MCF 10A (cell line): ENCODE measurements at regions not wholly inside any gene's neighbourhood (a gene's known extent, or its start where the extent isn't known, plus 50 kb on each side); places are given as distances from the start of the nearest gene placed in this dataset.

ENCODE experiments used
- BruUV-seq: library from RNA; stranded (reverse); fragments of 400-500 nt; replicated peaks from 2 replicates; lab custom pipeline; 2021; lab: Mats Ljungman, UMichigan
- CTCF ChIA-PET: fragments of 300-600 bp; sonication (Branson Sonifier 250); formaldehyde crosslinking; extraction: SDS; loops from one replicate; lab custom pipeline; 2021; ENCODE audit warnings: antibody characterized with exemption, inconsistent platforms; lab: Yijun Ruan, JAX
- POLR2A ChIA-PET: fragments of 300-600, 350-650 bp; sonication (Branson Sonifier 250); formaldehyde crosslinking; extraction: SDS; loops from one replicate; lab custom pipeline; 2020; ENCODE audit warnings: antibody characterized with exemption, inconsistent platforms; lab: Yijun Ruan, JAX
- DNase-seq: peaks from one replicate; pipeline ENCODE4 v3.0.0-alpha.2; 2018; ENCODE audit not compliant: unreplicated experiment
- H3K27ac Mint-ChIP-seq: one replicate; pipeline ENCODE4 v1.8.0; 2022; ENCODE audit warnings: mild to moderate bottlenecking, low read depth, mixed read lengths; ENCODE audit not compliant: unreplicated experiment
- H3K27me3 Mint-ChIP-seq: one replicate; pipeline ENCODE4 v1.8.0; 2022; ENCODE audit warnings: mixed read lengths; ENCODE audit not compliant: insufficient read depth, unreplicated experiment
- H3K36me3 Mint-ChIP-seq: one replicate; pipeline ENCODE4 v1.8.0; 2022; ENCODE audit warnings: mild to moderate bottlenecking, moderate library complexity, mixed read lengths; ENCODE audit not compliant: insufficient read depth, unreplicated experiment
- H3K4me1 Mint-ChIP-seq: one replicate; pipeline ENCODE4 v1.8.0; 2022; ENCODE audit warnings: mixed read lengths; ENCODE audit not compliant: insufficient read depth, unreplicated experiment
- H3K4me3 Mint-ChIP-seq: one replicate; pipeline ENCODE4 v1.8.0; 2022; ENCODE audit warnings: mild to moderate bottlenecking, moderate library complexity, mixed read lengths; ENCODE audit not compliant: unreplicated experiment
- H3K9me3 Mint-ChIP-seq: one replicate; pipeline ENCODE4 v1.8.0; 2022; ENCODE audit warnings: mixed read lengths; ENCODE audit not compliant: unreplicated experiment
- intact Hi-C: fragments of 100-400 bp; cut with micrococcal nuclease; formaldehyde crosslinking; loops from 2 replicates; pipeline ENCODE4 v1.14.1; 2022
- TF ChIP-seq, protein P1 (sequence below): fragments of 200-600 bp; IDR thresholded peaks from one replicate; pipeline ENCODE4 v1.8.0; 2022; ENCODE audit warnings: antibody characterized with exemption, mild to moderate bottlenecking; ENCODE audit not compliant: unreplicated experiment

DNA sequence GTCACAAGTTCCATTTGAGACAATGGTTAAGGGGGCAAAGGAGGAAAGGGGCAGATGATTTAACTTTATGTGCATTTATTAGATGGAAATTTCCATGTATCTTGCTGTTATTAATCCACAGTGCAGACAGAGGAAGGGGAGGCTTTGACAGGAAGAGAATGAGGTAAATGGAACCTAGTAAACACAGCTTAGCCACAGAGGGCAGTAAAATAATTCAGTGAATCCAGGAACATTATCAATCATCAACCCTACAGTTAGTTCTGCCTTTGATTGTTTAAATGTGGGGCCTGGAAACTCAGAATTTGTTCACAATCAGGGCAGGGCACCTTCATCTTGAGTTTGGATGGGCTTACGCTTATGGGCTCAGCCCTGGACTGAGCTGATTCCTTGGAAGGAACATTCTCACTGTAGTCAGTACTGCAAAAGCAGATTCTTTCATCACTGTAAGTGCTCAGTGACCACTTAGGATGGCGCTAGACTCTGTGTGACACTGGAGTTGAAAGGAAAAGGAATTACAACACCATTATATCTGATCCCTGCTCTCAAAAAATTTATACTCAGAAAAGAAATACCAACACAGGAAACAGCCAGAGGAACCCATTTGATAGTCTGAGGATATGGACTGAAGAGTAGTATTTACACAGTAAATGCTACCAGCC lies 169.5 kb downstream of the PIK3R1 start:
- CTCF ChIA-PET: interaction anchor here (0.6 kb wide), 1 partner anchor 1050 kb away, joined by 4 read pairs; no protein-coding TSS in a partner anchor
- no TSS peak for BruUV-seq
- POLR2A ChIA-PET: interaction anchor here (1.2 to 1.5 kb wide), 2 partner anchors 24 to 41 kb away, joined by 3 read pairs; no protein-coding TSS in a partner anchor
- peaks cover 6% of the 10 kb centered on the region for H3K4me1 Mint-ChIP-seq
- H3K4me3 Mint-ChIP-seq: no peak overlapping the region
- no peak for DNase-seq
- H3K9me3 Mint-ChIP-seq: no peaks in the 10 kb centered on the region
- intact Hi-C loops: no loop called here
- TF ChIP-seq, protein P1, sequence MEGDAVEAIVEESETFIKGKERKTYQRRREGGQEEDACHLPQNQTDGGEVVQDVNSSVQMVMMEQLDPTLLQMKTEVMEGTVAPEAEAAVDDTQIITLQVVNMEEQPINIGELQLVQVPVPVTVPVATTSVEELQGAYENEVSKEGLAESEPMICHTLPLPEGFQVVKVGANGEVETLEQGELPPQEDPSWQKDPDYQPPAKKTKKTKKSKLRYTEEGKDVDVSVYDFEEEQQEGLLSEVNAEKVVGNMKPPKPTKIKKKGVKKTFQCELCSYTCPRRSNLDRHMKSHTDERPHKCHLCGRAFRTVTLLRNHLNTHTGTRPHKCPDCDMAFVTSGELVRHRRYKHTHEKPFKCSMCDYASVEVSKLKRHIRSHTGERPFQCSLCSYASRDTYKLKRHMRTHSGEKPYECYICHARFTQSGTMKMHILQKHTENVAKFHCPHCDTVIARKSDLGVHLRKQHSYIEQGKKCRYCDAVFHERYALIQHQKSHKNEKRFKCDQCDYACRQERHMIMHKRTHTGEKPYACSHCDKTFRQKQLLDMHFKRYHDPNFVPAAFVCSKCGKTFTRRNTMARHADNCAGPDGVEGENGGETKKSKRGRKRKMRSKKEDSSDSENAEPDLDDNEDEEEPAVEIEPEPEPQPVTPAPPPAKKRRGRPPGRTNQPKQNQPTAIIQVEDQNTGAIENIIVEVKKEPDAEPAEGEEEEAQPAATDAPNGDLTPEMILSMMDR: no peak
- no peaks in the 10 kb centered on the region for H3K27me3 Mint-ChIP-seq
- H3K36me3 Mint-ChIP-seq: no peaks in the 10 kb centered on the region
- no peak overlapping the region for H3K27ac Mint-ChIP-seq

DNA sequence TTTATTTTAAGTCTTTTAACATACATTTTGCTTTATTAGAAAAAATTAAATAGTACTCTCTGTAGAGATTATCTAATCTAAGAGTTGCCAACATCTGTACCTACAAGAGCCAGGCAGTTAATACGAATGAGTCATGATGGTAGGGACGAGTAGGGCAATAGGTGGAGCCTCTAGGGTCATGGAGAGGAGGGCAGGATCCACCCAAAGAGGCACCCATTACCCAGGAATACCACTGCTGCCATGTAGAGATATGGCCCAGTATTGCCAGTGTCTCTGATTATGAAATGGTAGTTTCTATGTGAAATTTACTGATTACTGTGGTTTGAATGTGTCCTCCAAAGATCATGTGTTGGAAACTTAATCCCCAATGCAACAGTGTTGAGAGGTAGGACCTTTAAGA lies 170.4 kb downstream of the PIK3R1 start:
- Mint-ChIP-seq H3K4me3 (no peak overlapping the region), H3K27ac (no peak overlapping the region)

DNA sequence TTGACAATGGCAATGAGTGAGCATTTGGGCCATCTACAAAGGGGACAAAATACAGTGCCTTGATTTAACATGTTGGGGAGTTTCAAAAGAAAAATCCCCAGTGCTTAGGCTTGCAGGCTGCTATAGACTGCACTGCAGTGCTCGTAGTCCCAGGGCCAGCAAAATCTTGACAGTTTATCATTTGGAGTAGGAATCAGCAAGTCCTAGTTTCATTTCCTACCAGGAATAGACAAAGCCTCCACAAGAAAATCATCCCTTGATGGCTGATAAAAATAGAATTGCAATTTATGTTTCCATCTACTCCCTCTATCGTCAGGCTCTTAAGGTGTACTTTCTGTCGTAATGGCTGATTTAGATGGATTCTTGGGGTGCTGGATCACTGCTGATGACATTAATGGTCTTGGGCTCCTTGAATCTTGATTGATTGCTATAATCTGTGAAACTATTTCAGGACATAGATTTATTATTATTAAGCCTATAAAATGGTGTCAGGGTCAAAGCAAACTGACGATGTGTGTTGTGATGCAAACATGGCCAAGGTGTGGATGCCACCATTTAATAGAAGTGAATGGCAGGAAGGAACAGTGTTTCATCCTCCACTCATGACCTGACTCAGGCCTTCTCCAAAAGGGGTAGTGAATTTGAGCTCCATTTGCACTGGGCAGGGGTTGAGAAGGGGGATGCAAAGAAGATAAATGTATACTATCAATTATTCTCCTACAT lies 171.7 kb downstream of the PIK3R1 start:
- Mint-ChIP-seq H3K9me3 (no peaks in the 10 kb centered on the region), H3K36me3 (no peaks in the 10 kb centered on the region), H3K4me3 (no peak overlapping the region), H3K4me1 (peaks cover 6% of the 10 kb centered on the region), H3K27me3 (no peaks in the 10 kb centered on the region), H3K27ac (no peak overlapping the region)
- ChIA-PET CTCF (interaction anchor here (0.5 to 0.8 kb wide), 3 partner anchors 37 to 1221 kb away, joined by 3 read pairs; no protein-coding TSS in a partner anchor), POLR2A (interaction anchor here (1.4 kb wide), 1 partner anchor 42 kb away, joined by 3 read pairs; no protein-coding TSS in a partner anchor)
- DNase-seq: no peak
- TF ChIP-seq, protein P1: no peak
- BruUV-seq: no TSS peak
- intact Hi-C loops: no loop called here

More for the DNA sequence above, 170.4 kb downstream of the PIK3R1 start:
- no TSS peak for BruUV-seq
- Mint-ChIP-seq H3K4me1 (peaks cover 6% of the 10 kb centered on the region), H3K9me3 (no peaks in the 10 kb centered on the region), H3K36me3 (no peaks in the 10 kb centered on the region), H3K27me3 (no peaks in the 10 kb centered on the region)
- ChIA-PET CTCF (interaction anchor here (0.6 kb wide), 1 partner anchor 1051 kb away, joined by 4 read pairs; no protein-coding TSS in a partner anchor), POLR2A (no interaction called here)
- DNase-seq: no peak
- TF ChIP-seq, protein P1: no peak
- intact Hi-C loops: no loop called here

DNA sequence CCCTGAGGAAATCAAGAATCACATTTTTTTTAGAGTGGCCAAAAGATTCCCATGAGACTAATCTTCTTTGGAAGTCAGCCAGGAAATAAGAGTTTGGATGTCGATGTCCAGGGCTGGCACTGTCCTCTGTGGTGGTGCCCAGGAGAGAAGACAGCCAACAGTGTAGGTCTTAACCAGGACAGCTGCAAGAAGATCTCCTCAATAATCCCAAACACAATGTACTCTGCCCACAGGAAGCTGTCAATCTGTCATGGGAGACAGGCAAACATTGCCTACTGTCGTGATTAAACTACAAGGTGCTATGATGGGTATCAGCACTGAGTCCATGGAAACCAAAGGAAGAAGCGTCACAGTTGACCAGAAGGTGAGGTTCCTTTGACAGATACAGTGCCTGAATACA lies 174.1 kb downstream of the PIK3R1 start:
- Mint-ChIP-seq H3K27ac (no peak overlapping the region), H3K36me3 (no peaks in the 10 kb centered on the region), H3K27me3 (no peaks in the 10 kb centered on the region), H3K4me3 (no peak overlapping the region), H3K4me1 (no peaks in the 10 kb centered on the region), H3K9me3 (no peaks in the 10 kb centered on the region)
- intact Hi-C loops: no loop called here
- TF ChIP-seq, protein P1: no peak
- DNase-seq: no peak
- ChIA-PET POLR2A (interaction anchor here (0.6 kb wide), 1 partner anchor 90 kb away, joined by 3 read pairs; no protein-coding TSS in a partner anchor), CTCF (no interaction called here)
- no TSS peak for BruUV-seq
